GM12865 (cell line): ENCODE measurements at regions not wholly inside any gene's neighbourhood (a gene's known extent, or its start where the extent isn't known, plus 50 kb on each side); places are given as distances from the start of the nearest gene placed in this dataset.

Source experiments
- DNase-seq: peaks from one replicate; pipeline ENCODE4 v3.0.0; 2010; ENCODE audit warnings: low read depth
- H3K4me3 ChIP-seq: 2 replicates; pipeline ENCODE4 v1.5.1; 2011; ENCODE audit warnings: mild to moderate bottlenecking, low read depth, low read length, control low read depth
- TF ChIP-seq, protein P1 (sequence below): IDR thresholded peaks from 2 replicates; pipeline ENCODE4 v1.5.1; 2011; ENCODE audit warnings: low read length, control low read depth, low read depth, inconsistent platforms; ENCODE audit not compliant: insufficient read depth; ENCODE audit errors: missing control alignments

GRCh38 chr12:88391556-88391955 lies 188.7 kb downstream of the KITLG start:
- no peak overlapping the region for H3K4me3 ChIP-seq
- TF ChIP-seq, protein P1, sequence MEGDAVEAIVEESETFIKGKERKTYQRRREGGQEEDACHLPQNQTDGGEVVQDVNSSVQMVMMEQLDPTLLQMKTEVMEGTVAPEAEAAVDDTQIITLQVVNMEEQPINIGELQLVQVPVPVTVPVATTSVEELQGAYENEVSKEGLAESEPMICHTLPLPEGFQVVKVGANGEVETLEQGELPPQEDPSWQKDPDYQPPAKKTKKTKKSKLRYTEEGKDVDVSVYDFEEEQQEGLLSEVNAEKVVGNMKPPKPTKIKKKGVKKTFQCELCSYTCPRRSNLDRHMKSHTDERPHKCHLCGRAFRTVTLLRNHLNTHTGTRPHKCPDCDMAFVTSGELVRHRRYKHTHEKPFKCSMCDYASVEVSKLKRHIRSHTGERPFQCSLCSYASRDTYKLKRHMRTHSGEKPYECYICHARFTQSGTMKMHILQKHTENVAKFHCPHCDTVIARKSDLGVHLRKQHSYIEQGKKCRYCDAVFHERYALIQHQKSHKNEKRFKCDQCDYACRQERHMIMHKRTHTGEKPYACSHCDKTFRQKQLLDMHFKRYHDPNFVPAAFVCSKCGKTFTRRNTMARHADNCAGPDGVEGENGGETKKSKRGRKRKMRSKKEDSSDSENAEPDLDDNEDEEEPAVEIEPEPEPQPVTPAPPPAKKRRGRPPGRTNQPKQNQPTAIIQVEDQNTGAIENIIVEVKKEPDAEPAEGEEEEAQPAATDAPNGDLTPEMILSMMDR: no peak
- peak; percentile 50 for DNase-seq

DNA sequence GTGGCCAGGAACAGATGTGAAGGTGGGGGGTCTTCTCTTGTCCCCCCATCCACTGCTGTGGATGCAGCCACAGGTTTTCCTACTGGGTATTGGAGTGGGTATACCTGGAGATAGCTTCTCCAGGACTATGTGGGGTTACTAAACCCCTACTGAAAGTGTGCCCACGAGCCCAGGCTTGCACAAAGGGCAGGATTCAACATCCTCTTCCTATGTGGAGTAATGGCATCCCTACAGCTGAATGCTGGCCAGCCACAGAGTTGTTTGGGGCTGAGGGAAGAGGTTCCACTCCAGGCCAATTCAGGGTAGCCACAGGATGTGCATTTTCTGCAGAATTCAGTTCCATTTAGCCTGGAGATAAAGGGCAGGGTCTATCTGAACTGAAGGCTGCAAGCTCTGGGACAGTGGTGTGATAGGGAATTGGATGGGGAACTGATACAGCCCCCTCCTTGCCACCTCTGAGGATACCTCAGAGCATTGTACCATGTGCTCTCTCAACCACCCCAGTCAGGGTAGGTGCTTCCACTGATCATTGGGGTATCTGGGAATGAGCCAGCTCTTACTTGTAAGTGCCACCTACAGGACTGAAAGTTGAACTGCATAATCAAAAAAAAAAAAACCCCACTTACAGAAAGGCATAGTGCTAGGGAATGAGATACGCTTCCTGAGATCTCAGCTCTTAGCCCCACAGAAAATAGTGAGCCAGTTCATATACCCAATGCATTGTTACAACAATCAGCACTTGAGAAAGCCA lies 187.1 kb downstream of the KITLG start:
- TF ChIP-seq, protein P1: peak; percentile 43
- H3K4me3 ChIP-seq: no peak overlapping the region
- DNase-seq: peak; percentile 53

DNA sequence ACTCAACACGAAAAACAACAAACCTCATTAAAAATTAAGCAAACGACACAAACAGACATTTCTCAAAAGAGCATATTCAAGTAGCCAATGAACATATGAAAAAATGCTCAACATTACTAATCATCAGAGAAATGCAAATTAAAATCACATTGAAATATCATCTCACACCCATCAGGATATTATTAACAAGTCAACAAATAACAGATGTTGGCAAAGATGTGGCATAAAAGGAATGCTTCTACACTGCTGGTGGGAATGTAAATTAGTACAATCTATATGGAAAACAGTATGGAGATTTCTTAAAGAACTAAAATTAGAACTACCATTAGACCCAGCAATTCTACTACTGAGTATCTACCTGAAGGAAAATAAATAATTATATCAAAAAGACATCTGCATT lies 182.2 kb downstream of the KITLG start:
- no peak overlapping the region for H3K4me3 ChIP-seq
- no peak for DNase-seq
- TF ChIP-seq, protein P1: no peak

- no peak for DNase-seq
- TF ChIP-seq, protein P1: no peak
- no peak overlapping the region for H3K4me3 ChIP-seq
These were observed 180.5 kb downstream of the KITLG start for GRCh38 chr12:88399811-88400210.

DNA sequence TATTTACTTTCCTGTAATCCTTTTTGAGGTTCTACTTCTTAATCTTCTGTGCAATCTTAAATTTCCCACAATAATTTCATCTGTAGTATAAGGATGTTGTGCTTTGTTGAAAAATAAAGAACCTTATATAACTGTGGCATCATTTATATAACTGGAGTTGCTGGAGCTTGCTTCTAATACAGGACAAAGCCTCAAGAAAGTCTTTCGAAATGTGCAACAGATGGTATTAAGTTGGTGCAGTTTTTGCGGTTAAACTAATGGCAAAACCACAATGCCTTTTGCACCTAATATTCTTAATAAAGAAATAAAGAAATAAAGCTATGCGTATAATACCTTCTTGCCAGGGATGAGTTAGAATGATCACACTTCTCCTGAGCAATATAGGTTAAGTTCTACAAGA lies 180.0 kb downstream of the KITLG start:
- no peak overlapping the region for H3K4me3 ChIP-seq
- TF ChIP-seq, protein P1: no peak
- no peak for DNase-seq

DNA sequence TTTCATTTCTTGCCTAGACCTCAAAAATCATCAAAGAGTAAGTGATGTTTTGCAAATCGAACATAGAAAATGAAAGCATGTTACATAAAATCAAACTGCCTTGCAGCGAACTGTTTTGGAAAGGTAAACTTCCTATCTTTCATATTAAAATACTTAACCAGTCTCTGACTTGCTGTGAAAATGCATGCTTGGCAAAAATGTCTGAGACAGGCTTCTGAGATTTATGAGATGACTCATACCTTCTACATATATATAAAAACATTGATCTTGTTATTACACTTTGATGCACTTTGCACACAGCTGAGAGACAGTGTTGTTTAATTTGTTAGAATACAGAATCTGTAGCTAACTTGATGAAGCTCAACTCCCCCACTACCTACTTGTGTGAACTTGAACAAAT lies 179.1 kb downstream of the KITLG start:
- DNase-seq: no peak
- H3K4me3 ChIP-seq: no peak overlapping the region
- TF ChIP-seq, protein P1: no peak

- no peak for DNase-seq
- TF ChIP-seq, protein P1: no peak
- no peak overlapping the region for H3K4me3 ChIP-seq
These were observed 173.4 kb downstream of the KITLG start for GRCh38 chr12:88406905-88407304.
